ENCODE measurements at regions not wholly inside any gene's neighbourhood (a gene's known extent, or its start where the extent isn't known, plus 50 kb on each side); places are given as distances from the start of the nearest gene placed in this dataset.

DNA sequence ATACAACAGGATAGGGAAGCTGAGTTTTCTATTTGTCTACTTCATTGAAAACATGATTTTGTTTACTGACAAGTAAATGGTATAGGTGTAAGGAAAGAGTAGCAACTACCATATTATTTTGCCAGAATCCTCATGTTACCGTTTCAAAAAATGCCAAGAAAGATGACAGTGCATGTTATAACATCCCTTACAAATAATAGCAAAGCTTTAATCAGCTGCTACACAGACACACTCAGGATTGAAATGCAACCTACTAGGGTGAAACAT lies 331.5 kb downstream of the CHRM3 start:
- TF ChIP-seq POLR2AphosphoS5 (IDR thresholded peaks at IDR 0.05) (no peak), CTCF (IDR thresholded peaks at IDR 0.05) (no peak), POLR2A (IDR thresholded peaks at IDR 0.05) (no peak)
